Colonic mucosa (tissue), 4 donors: ENCODE measurements at regions not wholly inside any gene's neighbourhood (a gene's known extent, or its start where the extent isn't known, plus 50 kb on each side); places are given as distances from the start of the nearest gene placed in this dataset.

Source experiments
- DNase-seq: peaks from one replicate; pipeline ENCODE4 v3.0.0-alpha.2; 2020
- H3K27ac ChIP-seq: fragments of 200-600 bp; one replicate; pipeline ENCODE4 v1.8.0; 2021
- H3K27me3 ChIP-seq: fragments of 200-600 bp; one replicate; pipeline ENCODE4 v1.8.0; 2021
- H3K36me3 ChIP-seq: fragments of 200-600 bp; one replicate; pipeline ENCODE4 v1.8.0; 2021
- H3K4me1 ChIP-seq: fragments of 200-600 bp; one replicate; pipeline ENCODE4 v1.8.0; 2021; ENCODE audit warnings: mild to moderate bottlenecking
- H3K4me3 ChIP-seq: fragments of 200-600 bp; one replicate; pipeline ENCODE4 v1.8.0; 2021
- H3K9ac ChIP-seq, 2 donors: one replicate each; pipeline ENCODE4 v1.7.0; 2013; ENCODE audit warnings: control low read depth in 2 of 2, low read depth in 2 of 2, low read length in 2 of 2
- H3K9me3 ChIP-seq: fragments of 200-600 bp; one replicate; pipeline ENCODE4 v1.8.0; 2021
- CTCF ChIP-seq: fragments of 200-600 bp; IDR thresholded peaks from one replicate; pipeline ENCODE4 v1.8.0; 2022; ENCODE audit warnings: antibody characterized with exemption, mild to moderate bottlenecking
- intact Hi-C: fragments of 100-400 bp; cut with DNase I; formaldehyde crosslinking; loops from one replicate; pipeline ENCODE4 v1.14.1; 2022
- donor health status: healthy.
- donor health status: DM: no; HTN: no; CAD: no.
- donor health status: DM: no; HTN: no; CAD: no.

- Histone ChIP-seq H3K36me3 (no peaks in the 10 kb centered on the region), H3K9me3 (no peaks in the 10 kb centered on the region), H3K27me3 (no peaks in the 10 kb centered on the region), H3K9ac (no peak overlapping the region), H3K4me1 (no peaks in the 10 kb centered on the region), H3K4me3 (no peak overlapping the region), H3K27ac (no peak overlapping the region)
- intact Hi-C loops = no loop called here
- DNase-seq = no peak
- TF ChIP-seq CTCF = no peak
Observed at GRCh38 chr5:112062181-112062580, 305.2 kb upstream of the NREP start.

GRCh38 chr5:112061666-112062065, 304.7 kb upstream of the NREP start:
- DNase-seq = no peak
- Histone ChIP-seq H3K4me1 (no peaks in the 10 kb centered on the region), H3K27me3 (no peaks in the 10 kb centered on the region), H3K9me3 (no peaks in the 10 kb centered on the region), H3K27ac (no peak overlapping the region), H3K36me3 (no peaks in the 10 kb centered on the region), H3K9ac (no peak overlapping the region), H3K4me3 (no peak overlapping the region)
- no peak for TF ChIP-seq CTCF
- intact Hi-C loops = no loop called here

- DNase-seq = no peak
- Histone ChIP-seq H3K4me1 (no peaks in the 10 kb centered on the region), H3K27ac (no peak overlapping the region), H3K4me3 (no peak overlapping the region), H3K9ac (no peak overlapping the region), H3K27me3 (no peaks in the 10 kb centered on the region), H3K9me3 (no peaks in the 10 kb centered on the region), H3K36me3 (no peaks in the 10 kb centered on the region)
- no peak for TF ChIP-seq CTCF
- intact Hi-C loops = no loop called here
Observed at GRCh38 chr5:112059579-112060135, 302.7 kb upstream of the NREP start.

GRCh38 chr5:112049738-112050137, 292.7 kb upstream of the NREP start:
- Histone ChIP-seq H3K27ac (no peak overlapping the region), H3K9ac (no peak overlapping the region), H3K36me3 (no peaks in the 10 kb centered on the region), H3K27me3 (no peaks in the 10 kb centered on the region), H3K4me3 (no peak overlapping the region), H3K9me3 (no peaks in the 10 kb centered on the region), H3K4me1 (no peaks in the 10 kb centered on the region)
- no peak for DNase-seq
- intact Hi-C loops = no loop called here
- TF ChIP-seq CTCF = no peak

GRCh38 chr5:112036206-112036605, 279.2 kb upstream of the NREP start:
- H3K36me3 ChIP-seq = no peaks in the 10 kb centered on the region
- no peaks in the 10 kb centered on the region for H3K4me1 ChIP-seq
- no peaks in the 10 kb centered on the region for H3K9me3 ChIP-seq
- intact Hi-C loops = no loop called here
- no peaks in the 10 kb centered on the region for H3K27me3 ChIP-seq
- no peak overlapping the region for H3K27ac ChIP-seq
- no peak overlapping the region for H3K4me3 ChIP-seq
- H3K9ac ChIP-seq = no peak overlapping the region
- TF ChIP-seq CTCF = no peak
- DNase-seq = no peak
